GM21619 (cell line): ENCODE measurements at regions not wholly inside any gene's neighbourhood (a gene's known extent, or its start where the extent isn't known, plus 50 kb on each side); places are given as distances from the start of the nearest gene placed in this dataset.

ENCODE experiments used
- ATAC-seq: cut with Tn5 transposase; IDR thresholded peaks from one replicate; pipeline ENCODE4 v1.9.1; 2021; ENCODE audit not compliant: unreplicated experiment

DNA sequence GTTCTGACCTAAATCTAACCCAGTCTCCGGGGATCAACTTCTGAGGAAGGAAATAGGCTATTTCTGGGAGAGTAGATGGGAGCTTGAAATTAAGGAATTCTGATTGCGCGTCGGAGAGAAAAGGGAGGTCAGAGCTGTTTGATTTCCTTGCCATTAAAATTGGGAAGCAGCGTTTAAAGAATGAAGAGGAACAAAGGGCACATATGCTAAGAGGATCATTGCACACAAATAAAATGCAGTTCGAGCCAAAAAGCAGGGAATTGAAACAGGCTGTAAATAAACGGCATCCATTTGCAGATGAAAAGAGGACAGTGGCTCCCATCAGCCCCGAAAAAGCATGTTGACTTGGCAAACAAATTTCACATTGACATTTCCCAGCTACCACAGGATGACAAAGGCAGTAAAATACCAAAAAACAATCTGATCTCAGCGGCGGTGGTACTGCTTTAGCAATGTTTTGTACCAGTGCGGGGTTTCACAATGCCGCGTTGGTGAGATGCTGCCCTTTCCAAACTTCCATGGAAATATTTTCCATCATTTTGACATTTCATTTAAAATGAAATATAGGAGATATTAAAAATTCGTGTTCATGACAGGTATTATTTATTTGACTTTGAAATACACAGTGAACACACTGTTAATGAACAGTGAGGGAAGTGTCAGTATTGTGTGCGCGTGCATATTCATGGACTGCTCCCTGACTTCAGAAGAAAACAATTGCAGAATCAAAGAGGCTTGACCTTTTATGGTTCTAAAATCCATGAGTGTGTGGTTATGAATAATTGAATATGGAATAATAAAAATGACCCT, 108.8 kb downstream of the SQOR start:
- no peak for ATAC-seq

DNA sequence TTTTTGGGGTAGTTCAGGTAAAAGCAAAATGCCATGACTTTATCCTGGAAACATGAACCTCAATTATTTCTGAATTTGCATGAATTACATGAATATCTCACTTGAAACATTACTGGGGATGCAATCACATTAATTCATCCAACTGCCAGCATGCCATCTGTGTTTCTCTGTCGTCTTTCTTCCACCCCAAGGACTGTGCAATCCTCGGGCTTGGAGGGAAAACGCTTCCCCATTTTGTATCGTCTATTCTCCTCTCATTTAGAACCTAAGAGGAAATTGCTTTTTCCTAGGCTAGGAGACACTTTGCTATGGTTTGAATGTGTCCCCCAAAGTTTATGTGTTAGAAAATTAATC, 109.4 kb downstream of the SQOR start:
- ATAC-seq, result no peak

DNA sequence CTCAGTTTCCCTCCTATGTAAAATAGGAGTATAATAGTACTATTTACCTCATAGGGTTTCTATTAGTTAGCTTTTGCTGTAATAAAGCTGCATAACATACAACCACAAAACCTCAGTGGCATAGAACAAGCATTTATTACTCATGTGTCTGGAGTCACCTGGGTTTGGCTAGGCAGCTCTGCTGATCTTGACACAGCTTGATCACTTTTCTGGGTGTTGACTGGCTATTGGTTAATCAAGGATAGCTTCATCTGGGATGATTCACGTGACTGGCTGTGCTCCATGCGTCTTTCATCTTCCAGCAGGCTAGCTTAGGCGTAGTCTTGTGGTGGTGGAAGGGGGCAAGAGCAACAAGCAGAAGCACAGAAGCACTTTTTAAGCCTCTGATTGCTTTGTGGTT, 112.6 kb downstream of the SQOR start:
- no peak for ATAC-seq

DNA sequence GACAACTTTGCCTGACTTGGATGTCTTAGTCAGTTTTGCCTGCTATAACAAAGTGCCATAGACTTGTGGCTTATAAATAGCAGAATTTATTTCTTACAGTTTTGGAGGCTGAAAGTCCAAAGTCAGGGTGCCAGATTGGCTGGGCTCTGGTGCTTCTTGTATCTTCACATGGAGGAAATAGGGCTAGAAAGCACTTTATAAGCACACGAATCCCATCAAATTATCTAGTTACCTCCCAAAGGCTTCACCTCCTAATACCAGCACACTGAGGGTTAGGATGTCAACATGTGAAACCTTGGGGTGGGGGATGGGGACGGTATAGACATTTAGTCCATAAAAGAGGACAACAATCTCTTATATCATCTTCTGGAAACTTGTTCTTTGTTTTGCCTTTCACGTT, 116.8 kb downstream of the SQOR start:
- ATAC-seq, result no peak

DNA sequence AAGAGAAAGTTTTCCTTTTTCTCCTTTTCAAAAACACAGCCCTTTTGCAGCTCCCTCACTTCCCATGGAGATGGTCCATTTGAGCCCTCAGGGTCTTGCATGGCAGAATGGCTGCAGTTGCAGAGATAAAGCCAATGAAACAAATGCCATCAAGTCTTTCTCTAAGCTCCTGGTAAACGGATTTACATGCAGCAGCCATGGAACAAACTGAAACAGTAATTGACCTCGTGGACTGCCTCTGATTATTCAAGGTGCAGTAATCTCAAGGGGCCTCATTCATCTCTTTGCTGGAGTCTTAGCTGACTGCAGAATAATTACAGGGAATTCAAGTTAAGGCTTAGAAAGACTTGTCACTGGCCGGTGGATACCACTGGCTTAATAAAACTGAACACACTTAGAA, 125.1 kb downstream of the SQOR start:
- ATAC-seq, result no peak

DNA sequence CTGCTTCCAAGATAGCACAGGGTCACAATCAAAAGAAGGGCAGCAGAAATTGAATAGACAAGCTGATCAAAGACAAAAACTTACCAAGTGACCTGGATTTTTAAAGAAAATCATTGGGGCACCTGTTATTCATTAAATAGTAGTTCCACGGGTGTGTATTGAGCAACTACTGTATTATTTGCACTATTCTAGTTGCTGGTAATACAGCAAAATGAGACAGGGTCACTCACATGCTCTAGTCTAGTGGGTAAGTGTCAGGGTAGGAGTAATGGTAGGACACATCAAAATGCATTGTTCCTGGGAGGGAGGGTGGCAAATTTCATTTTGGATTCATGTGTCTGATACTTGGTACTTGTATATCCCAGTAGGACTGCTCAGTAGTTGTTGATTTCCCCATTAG, 127.9 kb downstream of the SQOR start:
- ATAC-seq, result no peak

DNA sequence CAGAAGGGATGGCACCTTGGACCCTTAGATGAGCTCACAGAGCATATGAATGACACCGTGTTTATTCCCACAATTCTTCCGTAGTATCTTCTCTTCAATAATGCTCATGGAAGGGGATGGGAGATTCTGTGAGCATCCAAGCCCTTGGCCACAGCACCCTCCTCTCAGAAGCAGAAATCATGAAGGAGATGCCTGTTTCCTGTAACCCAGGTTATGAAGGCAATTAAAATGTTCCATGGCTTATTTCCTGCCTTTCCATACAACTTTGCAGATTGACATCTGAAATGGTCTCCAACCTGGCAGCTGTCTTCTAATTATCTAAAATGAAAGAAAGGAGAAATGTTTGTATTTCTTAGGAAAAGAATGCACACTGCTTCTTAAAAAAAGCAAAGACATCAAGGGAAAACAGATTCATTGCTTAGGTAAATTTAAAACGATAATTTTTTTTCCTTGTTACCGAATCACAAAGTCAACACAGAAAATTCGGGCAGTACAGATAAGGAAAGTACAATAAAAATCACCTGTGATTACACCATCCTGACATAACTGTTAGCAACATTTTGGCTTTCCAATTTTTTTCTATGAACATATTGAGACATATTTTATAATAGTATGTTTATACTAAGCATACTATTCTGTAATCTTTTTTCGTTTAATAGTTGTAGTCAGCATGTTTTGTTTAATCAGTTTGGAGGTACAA, 128.5 kb downstream of the SQOR start:
- no peak for ATAC-seq

DNA sequence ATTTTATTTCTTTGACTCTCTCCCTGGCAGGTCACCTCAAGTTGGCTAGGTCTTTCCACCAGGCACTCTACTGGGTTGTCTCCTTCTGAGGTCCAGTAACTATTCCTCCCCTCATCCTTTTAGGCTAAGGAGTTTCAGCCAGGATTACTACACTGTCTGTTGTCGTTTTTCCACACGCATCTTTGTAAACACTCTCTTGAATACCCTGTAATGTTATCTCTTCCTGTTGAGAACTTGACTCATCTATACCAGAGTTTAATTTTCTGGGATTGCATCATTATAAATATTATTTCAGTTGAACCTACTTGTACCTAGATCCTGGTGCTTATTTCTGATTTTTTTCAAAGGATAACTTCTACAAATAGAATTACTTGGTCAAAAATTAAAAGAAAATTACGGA, 138.3 kb downstream of the SQOR start:
- ATAC-seq, result no peak

DNA sequence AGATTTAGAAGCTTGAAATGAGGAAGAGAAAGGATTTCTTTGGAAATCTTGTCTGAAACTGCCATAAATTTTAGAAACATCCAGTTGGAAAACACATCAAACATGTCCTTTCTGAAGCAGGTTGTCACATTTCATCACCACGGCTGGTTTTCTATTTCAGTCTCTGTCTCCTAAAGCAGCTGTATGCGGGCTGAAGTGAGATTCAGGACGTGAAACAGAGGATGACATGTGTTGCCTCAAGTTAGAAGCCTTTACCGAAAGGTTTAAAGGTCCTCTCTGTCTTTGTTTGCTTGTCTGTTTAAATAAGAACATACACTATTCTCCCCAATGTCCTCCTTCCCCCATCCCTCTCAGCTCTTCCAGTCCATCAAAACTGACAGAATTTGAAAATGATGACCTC, 141.9 kb downstream of the SQOR start:
- no peak for ATAC-seq

DNA sequence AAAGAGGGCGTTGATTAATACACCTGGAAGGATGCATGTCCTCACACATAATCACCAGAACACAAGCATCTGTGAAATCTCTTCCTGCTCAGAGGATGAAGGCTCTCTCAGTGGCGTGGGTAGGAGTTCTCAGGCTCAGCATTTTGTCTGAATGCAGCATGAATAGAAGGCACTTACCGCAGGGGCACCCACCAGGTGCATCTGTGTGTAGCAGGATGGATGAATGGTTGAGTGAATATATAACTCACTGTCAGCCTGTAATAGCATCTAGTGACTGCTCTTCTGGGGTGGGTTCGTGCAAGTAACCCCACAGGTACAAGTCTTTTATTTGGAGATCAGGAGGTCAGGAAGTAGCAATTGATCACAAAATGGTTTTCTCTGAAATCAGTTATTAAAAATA, 143.0 kb downstream of the SQOR start:
- no peak for ATAC-seq

DNA sequence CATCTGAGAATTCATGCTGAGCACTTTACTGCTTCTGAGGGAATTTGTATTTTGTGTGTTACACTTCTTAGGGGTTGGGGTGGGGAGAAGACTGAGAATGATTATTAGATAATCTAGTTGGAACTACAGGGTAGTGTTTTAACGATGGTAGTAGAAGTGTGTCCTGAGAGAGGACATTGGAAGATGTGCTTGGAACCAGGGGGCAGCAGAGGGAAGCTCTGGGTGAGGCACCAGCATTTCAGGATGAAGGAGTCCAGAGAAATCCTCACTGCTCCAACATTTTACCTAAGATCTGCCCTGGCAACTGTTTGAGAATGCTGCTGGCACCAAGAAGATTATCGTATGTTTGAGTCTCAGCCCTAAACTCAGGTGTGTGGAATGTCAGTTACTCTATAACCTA, 145.5 kb downstream of the SQOR start:
- ATAC-seq, result no peak

DNA sequence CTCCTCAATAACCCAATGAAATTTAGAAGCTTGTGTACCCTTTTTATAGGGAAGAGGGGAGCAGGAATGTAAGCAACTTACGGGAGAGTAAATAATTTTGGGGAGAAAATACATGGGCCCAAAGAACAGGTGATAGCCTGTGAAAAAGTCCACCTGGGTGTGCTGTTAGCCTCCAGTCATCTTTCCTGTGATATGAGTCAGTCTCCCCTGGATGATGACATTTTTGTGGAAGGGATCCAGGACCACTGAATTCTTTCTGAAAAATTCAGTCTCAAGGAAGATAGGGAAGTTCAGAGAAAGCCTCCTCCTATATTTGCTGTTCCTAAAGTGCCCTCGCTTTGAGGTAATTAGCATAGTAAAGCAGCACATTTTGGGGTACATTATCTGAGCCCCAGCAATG, 149.8 kb downstream of the SQOR start:
- ATAC-seq, result no peak

DNA sequence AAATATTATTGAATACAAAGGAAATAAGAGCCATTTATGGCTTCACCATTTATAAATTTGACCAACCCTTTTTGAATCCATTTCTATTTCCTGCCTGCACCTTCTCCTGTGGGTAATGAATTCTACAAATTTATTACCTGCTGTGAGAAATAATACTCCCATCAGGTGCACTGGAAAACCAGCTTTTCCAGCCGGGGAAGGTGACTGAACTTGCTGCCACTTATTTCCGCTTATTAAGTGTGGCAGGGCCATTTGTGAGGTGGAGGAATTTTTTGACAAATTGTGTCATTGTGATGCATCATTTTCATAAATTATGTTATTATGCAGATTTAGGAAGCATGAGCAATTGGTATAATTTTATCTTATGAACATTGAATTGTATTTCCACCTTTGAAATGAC, 151.1 kb downstream of the SQOR start:
- ATAC-seq, result no peak

DNA sequence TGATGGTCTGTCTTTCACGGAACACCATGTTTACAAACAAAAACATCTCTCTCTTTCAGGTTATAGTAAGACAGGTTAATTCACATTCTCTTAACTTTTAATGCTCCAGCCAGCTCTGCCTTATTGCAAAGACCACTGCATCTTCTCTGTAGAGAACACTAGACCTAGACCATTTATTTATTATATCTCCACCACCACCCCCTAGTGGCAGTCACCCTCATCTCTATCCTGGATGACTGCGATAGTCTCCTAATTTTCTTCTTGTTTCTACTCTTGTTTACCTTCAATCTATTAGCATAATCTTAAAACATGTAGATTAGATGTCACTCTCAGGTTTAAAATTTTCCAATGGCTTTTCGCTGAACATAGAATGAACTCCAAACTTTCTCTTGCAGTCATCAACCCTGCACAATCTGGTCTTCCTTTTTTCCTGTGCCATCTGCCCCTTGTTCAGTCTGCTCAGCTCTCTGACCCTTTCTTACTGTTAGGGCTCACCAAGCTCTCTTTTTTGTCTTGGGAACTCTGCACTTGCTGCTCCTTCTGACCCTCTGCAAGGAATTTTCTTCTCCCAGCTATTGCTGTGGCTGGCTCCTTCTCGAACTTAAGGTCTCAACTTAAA, 155.6 kb downstream of the SQOR start:
- ATAC-seq, result peak; percentile 50

DNA sequence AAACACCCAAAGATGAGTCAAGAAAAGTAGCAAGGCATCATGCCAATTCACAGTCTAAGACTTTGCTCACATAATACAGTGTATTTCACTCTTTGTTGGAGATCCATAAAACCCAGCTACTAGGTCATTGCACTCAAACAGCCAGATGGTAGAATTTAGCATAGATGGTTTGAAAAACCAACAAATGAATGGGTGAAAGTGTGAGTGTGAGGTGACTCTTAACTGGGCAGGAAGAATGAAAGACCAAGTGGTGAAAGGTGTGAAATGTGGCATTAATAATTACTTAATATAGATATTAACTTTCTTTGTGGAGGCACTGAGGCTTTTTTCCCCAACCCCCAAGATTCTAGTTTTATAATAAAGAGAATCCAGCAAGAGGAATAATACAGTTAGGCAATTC, 159.5 kb downstream of the SQOR start:
- peak; percentile 36 for ATAC-seq

DNA sequence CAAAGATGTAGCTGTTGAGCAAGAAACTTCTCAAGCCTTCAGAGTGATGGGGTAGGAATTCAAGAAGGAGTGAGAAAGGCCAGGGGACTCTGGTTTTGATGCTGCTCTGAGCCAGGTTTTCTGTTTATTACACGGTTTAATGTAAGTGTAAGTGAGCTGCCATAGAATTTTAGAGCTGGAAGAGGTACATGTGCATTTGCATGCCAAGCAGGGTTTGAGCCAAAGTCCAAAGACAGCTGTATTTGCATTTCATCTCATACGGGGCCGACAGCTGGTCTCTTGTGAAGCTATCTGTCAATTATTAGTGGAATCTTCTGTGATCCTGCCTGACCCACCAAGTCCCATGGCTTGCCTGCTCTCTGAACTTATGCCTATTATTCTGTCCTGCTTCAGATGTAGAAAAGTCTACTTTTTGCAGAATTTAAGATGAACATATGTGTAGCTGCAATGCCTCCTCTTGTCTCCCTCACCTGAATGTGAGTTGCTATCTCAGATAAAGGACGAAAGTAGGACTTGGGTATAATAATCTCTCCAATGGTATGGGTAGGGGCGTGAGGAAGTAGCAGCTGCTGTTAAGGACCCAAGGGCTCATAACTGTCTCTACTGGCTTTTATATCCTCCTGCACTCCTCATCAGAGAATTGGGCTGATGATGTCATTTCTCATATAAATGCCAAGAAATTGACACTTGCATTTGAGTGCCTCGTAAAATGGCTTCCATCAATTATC, 160.0 kb downstream of the SQOR start:
- ATAC-seq, result peak; percentile 50

DNA sequence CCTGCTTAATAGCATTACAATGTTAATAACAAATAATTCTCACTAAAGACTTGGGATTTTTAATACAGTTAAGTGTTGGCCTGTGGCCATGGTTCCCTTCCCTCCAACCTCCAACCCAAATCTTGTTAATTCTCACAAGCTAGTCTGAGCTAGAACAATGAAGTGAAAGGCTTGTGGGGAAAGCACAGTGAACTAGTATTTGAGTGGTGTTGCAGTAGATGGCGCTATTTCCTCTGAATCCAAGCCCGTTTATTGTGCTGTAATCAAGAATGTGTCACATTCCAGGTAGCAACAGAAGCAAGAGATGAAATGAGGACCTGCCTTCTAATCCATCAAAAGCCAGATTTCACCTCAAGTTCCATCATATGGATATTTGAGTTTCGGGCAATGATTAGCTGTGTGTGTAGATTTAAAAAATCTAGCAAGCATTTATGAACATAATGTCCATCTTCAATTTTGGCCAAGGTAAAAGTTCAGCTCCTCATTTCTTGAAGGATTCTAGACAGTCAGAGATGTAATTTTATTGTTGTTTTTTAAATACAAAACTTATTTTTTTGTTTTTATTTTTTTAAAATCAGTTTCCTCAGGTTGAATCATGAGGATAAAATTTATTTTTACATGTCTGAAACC, 160.7 kb downstream of the SQOR start:
- ATAC-seq, result no peak

DNA sequence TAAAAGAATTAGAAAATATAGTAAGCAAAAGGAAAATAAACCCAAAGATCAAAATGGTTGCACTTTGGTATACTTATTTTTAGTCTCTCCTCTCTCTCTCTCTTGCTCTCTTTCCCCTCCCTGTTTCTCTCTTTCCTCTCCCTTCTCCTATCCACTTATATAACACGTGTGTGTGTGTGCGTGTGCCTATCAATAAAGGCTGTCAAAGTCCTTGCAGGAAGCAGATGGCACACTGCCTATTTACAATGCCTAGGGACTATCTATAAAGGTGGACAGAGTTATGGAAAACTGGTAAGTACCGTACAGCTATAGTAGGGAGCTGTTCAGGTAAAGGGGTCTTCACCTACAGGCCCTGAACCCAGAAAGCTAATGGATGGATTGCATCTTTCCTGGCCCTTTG, 161.6 kb downstream of the SQOR start:
- ATAC-seq, result no peak

DNA sequence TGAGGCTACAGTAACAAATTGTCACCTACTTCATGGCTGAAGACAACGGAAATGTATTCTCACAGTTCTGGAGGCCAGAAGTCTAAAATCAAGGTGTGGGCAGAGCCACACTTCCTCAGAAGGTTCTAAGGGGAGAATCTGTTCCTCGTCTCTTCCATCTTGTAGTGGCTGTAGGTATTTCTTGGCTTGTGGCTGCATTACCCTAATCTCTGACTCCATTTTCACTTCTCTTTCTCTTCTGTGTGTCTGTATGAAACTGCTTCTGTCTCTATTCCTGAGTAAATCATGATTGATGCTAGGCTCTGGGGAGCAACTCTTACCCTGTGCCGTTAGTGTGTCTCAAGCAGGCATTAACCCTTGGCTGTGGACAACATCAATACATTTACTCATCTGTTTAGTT, 164.7 kb downstream of the SQOR start:
- ATAC-seq, result peak; percentile 59

DNA sequence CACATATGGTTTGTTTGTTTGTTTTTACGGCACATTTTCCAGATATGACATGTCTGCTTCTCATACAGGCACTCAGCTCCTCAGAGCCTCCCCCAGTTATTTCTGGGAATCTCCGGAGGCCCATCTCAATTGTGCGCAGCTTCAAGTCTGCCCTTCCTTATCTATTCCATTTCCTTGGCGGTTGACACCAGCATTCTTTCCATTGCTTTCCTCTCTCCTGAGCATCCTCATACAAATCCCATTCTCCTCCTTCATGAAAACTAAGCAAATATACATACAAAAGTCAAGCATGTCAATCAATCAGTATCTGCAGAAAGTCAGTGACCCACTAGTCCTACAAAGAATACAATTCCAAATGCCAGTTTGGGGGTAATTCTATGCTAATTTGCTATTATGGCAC, 166.7 kb downstream of the SQOR start:
- ATAC-seq, result no peak

DNA sequence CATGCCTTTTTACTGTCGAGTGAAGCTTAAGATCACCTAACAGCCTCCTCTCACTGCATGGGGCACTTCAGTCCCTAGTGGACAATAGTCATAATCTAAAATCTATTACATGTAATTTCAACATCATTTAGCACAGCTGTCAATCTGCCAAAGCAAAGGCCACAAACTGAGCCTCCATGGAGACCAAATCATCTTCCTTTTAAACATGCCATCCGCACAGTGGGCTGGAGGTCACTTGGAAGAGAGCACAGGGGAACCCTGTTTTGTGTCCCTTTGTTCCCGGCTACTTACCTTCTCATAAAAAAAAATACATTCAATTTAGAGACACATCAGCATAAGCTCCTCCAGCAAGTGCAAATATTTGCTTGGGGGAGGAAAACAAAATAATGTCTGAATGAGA, 167.3 kb downstream of the SQOR start:
- ATAC-seq, result no peak
